Suprapubic skin (tissue), 4 donors: ENCODE measurements at regions not wholly inside any gene's neighbourhood (a gene's known extent, or its start where the extent isn't known, plus 50 kb on each side); places are given as distances from the start of the nearest gene placed in this dataset.
"Not testable (repeated sequence)": the region's sequence is repeated elsewhere in the genome, so short reads cannot be mapped to it uniquely, and the experiment has no call there.

Source experiments
- DNase-seq, 2 donors: peaks; one replicate each; pipeline ENCODE4 v3.0.0-alpha.2; 2019; ENCODE audit warnings: low spot score in 2 of 2
- H3K27ac ChIP-seq: fragments of 200-600 bp; sonication (generic); one replicate; pipeline ENCODE4 v1.5.1; 2019
- H3K27me3 ChIP-seq: fragments of 200-600 bp; sonication (generic); one replicate; pipeline ENCODE4 v1.5.1; 2019
- H3K36me3 ChIP-seq: fragments of 200-600 bp; sonication (generic); one replicate; pipeline ENCODE4 v1.5.1; 2019
- H3K4me1 ChIP-seq: fragments of 200-600 bp; sonication (generic); one replicate; pipeline ENCODE4 v1.5.1; 2019
- H3K4me3 ChIP-seq: fragments of 200-600 bp; sonication (generic); one replicate; pipeline ENCODE4 v1.5.1; 2019; ENCODE audit warnings: mild to moderate bottlenecking
- H3K9me3 ChIP-seq: fragments of 200-600 bp; sonication (generic); one replicate; pipeline ENCODE4 v1.5.1; 2019
- CTCF ChIP-seq, 2 donors: fragments of 200-600 bp in 1 of 2; fragments of 450-650 bp in 1 of 2; sonication (generic) in 1 of 2; IDR thresholded peaks; one replicate each; pipeline ENCODE4 v1.5.1; 2016 to 2019; ENCODE audit warnings: antibody characterized with exemption in 2 of 2, mild to moderate bottlenecking in 1 of 2, moderate library complexity in 1 of 2
- EP300 ChIP-seq: sonication (generic); formaldehyde crosslinking; IDR thresholded peaks from one replicate; pipeline ENCODE4 v1.6.1; 2017; ENCODE audit warnings: antibody characterized with exemption
- POLR2A ChIP-seq, 2 donors: fragments of 450-650 bp; IDR thresholded peaks; one replicate each; pipeline ENCODE4 v1.6.1; 2017; ENCODE audit warnings: antibody characterized with exemption in 2 of 2, mild to moderate bottlenecking in 2 of 2, moderate library complexity in 2 of 2
- POLR2AphosphoS5 ChIP-seq, 3 donors: sonication (generic); formaldehyde crosslinking; IDR thresholded peaks; one replicate each; pipeline ENCODE4 v1.6.1; 2017; ENCODE audit warnings: antibody characterized with exemption in 3 of 3
- WGBS: methylation state at CpG from one replicate; pipeline ENCODE4 v1.1.5; 2018; 5-methylcytosine and 5-hydroxymethylcytosine counted together

GRCh38 chrX:7480721-7481120 lies 332.8 kb upstream of the PUDP start:
- Histone ChIP-seq H3K27ac (no peak overlapping the region), H3K4me1 (no peaks in the 10 kb centered on the region), H3K36me3 (no peaks in the 10 kb centered on the region), H3K27me3 (no peaks in the 10 kb centered on the region), H3K9me3 (no peaks in the 10 kb centered on the region), H3K4me3 (no peak overlapping the region)
- 63% methylated on average over 2 of the region's 2 CpGs for WGBS
- DNase-seq: no peak
- TF ChIP-seq POLR2A (IDR thresholded peaks at IDR 0.05) (no peak), CTCF (IDR thresholded peaks at IDR 0.05) (no peak), POLR2AphosphoS5 (IDR thresholded peaks at IDR 0.05) (no peak)

- H3K27ac ChIP-seq: no peak overlapping the region
Measured at GRCh38 chrX:7462110-7462509, 314.2 kb upstream of the PUDP start.

GRCh38 chrX:7461051-7461450 lies 313.1 kb upstream of the PUDP start:
- H3K4me3 ChIP-seq, H3K27ac ChIP-seq, H3K9me3 ChIP-seq, H3K4me1 ChIP-seq, DNase-seq, H3K27me3 ChIP-seq, H3K36me3 ChIP-seq: not testable (repeated sequence)
- WGBS: 58% methylated on average over 2 of the region's 2 CpGs

More at GRCh38 chrX:7462110-7462509, 314.2 kb upstream of the PUDP start:
- 47% methylated on average over 6 of the region's 6 CpGs for WGBS
- no peaks in the 10 kb centered on the region for H3K36me3 ChIP-seq
- no peak for DNase-seq
- no peak for TF ChIP-seq POLR2A (IDR thresholded peaks at IDR 0.05)
- TF ChIP-seq CTCF (IDR thresholded peaks at IDR 0.05): no peak
- H3K9me3 ChIP-seq: no peaks in the 10 kb centered on the region
- no peaks in the 10 kb centered on the region for H3K4me1 ChIP-seq
- H3K4me3 ChIP-seq: no peak overlapping the region
- H3K27me3 ChIP-seq: no peaks in the 10 kb centered on the region

DNA sequence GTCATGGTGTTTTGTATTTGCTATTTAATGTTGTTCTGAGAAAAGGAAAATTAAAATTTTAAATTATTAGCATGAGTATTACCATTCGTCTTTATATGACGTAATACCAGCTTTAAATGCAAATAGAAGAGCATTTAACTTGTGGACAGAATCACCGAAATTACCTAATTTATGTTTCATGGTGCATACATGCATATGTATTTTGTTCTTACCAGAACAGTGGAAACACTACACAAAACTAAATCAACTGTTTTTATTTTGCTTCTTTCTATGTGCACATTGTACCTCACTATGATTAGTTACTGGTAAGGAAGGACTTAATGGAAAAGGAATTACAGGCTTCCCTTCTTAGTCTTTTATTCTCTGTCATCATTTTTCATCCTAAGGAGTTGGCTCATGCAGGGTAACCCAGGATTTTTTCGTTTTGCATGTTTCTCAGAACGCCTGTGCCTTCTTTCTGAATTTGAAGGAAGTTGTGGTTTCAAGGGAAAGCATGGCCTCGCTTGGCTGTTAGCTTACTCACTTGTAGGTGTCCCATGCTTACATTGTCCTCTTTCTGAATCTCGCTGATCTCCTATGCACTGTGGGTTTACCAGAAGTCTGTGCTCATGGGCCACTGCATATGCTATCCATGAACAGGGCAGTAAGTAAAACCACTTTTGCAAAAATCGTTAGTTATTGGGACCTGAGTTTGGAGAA lies 300.0 kb upstream of the PUDP start:
- no peak overlapping the region for H3K4me3 ChIP-seq
- H3K36me3 ChIP-seq: no peaks in the 10 kb centered on the region
- WGBS: 81% methylated on average over 8 of the region's 8 CpGs
- H3K4me1 ChIP-seq: no peaks in the 10 kb centered on the region
- H3K27me3 ChIP-seq: no peaks in the 10 kb centered on the region
- TF ChIP-seq CTCF (IDR thresholded peaks at IDR 0.05): no peak
- no peak for TF ChIP-seq POLR2AphosphoS5 (IDR thresholded peaks at IDR 0.05)
- TF ChIP-seq EP300: no peak
- no peak for TF ChIP-seq POLR2A (IDR thresholded peaks at IDR 0.05)
- H3K27ac ChIP-seq: no peak overlapping the region
- no peak for DNase-seq
- H3K9me3 ChIP-seq: no peaks in the 10 kb centered on the region

DNA sequence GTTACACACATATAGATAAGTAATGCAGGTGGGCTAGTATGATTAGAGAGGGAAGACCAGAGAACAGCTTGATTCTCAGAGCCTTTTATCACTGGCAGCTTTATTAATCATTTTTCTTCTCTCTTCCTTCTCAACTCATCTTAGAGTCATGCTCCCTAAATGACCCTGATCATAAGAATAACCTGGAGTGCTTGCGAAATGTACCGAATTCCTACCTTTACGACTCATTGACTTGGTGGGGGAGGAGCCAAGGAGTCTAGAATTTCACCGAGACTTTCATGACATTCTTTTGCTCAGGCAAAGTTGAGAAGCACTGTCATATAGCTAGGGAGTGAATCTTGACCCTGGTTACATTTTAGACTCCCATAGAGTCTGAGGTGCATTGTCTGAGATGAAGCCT lies 298.9 kb upstream of the PUDP start:
- H3K27me3 ChIP-seq: no peaks in the 10 kb centered on the region
- H3K4me1 ChIP-seq: no peaks in the 10 kb centered on the region
- no peaks in the 10 kb centered on the region for H3K9me3 ChIP-seq
- WGBS: 98% methylated on average over 4 of the region's 4 CpGs
- H3K27ac ChIP-seq: no peak overlapping the region
- H3K4me3 ChIP-seq: no peak overlapping the region
- no peak for TF ChIP-seq EP300
- DNase-seq: no peak
- H3K36me3 ChIP-seq: no peaks in the 10 kb centered on the region

- no peaks in the 10 kb centered on the region for H3K9me3 ChIP-seq
- TF ChIP-seq EP300: no peak
- TF ChIP-seq POLR2A (IDR thresholded peaks at IDR 0.05): no peak
- TF ChIP-seq POLR2AphosphoS5 (IDR thresholded peaks at IDR 0.05): no peak
- TF ChIP-seq CTCF (IDR thresholded peaks at IDR 0.05): no peak
- no peaks in the 10 kb centered on the region for H3K27me3 ChIP-seq
- no peak for DNase-seq
- H3K36me3 ChIP-seq: no peaks in the 10 kb centered on the region
- 73% methylated on average over 2 of the region's 2 CpGs for WGBS
- no peak overlapping the region for H3K27ac ChIP-seq
- no peaks in the 10 kb centered on the region for H3K4me1 ChIP-seq
- no peak overlapping the region for H3K4me3 ChIP-seq
Measured at GRCh38 chrX:7444967-7445366, 297.0 kb upstream of the PUDP start.
